8988T (cell line): ENCODE measurements at regions not wholly inside any gene's neighbourhood (a gene's known extent, or its start where the extent isn't known, plus 50 kb on each side); places are given as distances from the start of the nearest gene placed in this dataset.
"Not testable (repeated sequence)": the region's sequence is repeated elsewhere in the genome, so short reads cannot be mapped to it uniquely, and the experiment has no call there.

Source experiments
- DNase-seq: peaks from one replicate; pipeline ENCODE4 v3.0.0; 2011

DNA sequence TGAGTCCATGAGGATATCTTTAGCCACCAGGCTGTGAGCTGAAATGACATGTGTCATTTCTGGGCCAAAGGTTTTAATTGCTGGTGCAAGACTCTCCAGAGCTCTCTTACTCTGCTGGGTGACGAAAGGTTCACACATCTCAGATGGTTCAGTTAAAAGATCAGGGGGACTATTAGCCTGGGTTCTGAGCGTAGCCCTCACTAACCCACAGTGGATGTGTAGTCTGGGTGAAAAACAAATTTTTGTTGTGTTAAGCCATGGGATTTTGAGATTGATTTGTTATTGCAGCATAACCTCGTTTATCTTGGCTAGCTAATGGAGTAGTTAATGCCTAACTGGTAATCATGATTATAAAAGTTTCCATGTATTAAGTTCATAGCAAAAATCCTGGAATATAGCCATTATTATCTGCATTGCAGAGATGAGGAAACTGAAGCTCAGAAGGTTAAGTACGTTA, 251.5 kb downstream of the RMST start:
- DNase-seq: no peak

DNA sequence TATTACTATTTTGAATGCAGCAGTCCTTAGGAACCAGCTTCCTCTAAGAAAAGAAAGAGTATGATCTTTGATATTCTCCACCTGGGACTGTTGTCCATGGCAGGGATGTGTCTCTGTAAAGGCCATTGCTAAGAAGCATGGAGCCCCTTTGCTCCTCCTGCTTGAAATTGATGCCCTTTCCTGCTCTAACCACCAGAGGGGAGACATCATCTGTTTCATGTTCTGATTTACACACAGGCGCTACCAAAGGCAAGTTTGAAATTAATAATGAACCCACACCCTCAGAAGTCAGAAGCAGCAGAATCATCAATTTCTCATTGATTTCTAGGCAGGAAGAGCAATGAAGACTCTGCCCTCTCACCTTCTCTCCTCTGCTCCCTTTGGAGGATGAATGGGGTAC, 253.8 kb downstream of the RMST start:
- no peak for DNase-seq

DNA sequence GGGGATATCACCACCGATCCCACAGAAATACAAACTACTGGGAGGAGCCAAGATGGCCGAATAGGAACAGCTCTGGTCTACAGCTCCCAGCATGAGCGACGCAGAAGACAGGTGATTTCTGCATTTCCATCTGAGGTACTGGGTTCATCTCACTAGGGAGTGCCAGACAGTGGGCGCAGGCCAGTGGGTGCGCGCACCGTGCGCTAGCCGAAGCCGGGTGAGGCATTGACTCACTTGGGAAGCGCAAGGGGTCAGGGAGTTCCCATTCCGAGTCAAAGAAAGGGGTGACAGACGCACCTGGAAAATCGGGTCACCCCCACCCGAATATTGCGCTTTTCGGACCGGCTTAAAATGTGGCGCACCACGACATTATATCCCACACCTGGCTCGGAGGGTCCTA, 261.2 kb downstream of the RMST start:
- DNase-seq: not testable (repeated sequence)

DNA sequence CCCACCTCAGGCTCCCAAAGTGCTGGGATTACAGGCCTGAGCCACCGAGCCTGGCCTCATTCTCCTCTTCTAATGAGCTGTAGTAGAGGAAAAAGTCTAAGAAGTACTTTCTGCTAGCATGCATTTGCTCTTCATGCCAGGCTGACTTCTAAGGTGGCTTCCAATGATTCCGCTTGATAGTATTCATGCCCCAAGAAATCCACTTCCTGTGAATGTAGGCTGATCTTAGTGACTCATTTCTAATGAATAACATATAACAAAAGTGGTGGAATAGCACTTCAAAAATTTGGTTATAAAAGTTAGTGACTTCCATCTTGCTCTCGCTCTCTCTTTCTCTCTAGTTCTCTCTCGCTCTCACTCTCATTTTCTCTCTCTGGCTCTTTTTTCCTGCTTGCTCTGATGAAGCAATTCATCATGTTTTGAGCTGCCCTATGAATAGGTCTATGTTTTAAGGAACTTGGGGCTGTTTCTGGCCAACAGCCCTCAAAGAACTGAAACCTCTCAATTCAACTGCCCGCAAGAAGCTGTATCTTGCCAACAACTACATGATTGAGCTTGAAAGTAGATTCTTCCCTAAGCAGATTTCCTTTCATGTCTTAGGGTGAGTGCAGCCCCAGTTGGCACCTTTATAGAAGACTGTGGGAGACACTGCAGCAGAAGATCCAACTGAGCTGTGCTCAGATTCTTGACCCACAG, 282.9 kb downstream of the RMST start:
- no peak for DNase-seq

DNA sequence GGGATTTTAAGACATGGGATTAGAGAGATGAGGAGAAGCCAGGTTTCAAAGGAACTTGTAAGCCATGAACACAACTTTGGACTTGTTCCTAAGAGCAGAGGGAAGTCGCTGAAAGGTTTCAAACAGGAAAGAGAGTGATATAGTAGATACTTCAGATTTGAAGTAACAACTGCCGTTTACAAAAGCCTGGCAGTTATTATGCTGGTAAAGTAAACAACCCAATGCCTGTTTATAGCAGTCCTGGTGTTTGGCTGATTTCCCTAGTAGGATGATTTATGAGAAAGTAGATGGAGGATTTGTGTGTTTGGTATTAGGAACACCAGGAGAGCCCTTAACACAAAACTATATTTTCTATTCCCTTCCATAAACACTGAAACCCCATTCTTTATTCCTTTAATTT, 285.7 kb downstream of the RMST start:
- no peak for DNase-seq

DNA sequence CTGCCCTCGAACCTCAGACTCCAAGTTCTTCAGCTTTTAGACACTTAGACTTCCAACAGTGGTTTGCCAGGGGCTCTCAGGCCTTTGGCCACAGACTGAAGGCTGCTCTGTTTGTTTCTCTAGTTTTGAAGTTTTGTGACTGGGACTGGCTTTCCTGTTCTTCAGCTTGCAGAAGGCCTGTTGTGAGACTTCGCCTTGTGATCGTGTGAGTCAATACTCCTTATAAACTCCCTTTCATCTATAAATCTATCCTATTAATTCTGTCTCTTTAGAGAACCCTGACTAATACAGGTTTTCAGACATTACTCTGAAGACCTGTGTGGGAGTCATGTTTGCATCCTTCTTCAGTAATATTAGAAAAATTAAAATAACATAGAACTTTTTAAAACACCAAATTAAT, 289.1 kb downstream of the RMST start:
- no peak for DNase-seq

DNA sequence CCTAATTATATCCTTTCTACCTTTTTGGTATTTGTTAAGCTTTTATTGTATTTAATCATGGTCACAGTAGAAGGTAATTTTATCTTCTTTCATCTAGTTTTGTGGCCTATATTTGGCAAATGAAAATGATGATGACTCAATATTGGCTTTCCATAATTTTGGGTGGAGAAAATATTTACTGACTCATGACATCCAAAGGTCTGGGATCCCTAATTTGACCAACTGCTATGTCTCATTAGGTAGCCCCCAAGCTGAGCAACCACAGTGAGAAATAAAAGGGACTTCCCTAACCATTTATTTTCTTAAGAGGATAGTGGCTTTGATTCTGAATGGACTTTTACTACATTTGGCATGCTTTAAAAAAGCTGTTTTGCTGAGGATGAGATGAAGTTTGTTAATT, 289.5 kb downstream of the RMST start:
- DNase-seq: no peak

DNA sequence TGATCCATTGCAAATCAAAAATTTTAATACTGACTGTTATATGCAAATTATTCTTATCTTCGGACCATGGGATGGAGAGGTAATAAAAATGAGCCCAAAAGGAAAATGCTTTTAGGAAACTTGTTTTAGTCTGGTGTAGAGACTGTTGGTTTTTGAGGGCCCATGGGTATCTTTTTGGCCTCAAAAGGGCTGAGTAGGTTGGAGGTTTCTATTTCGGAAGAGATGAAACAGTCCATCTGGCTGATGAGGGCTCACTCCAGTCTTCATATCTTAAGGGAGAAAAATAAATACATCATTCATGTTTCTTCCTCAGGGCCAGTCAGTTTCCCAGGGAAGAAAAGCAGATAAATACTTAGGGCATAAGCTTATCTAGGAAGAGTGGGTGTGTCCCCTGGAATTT, 290.7 kb downstream of the RMST start:
- DNase-seq: no peak

DNA sequence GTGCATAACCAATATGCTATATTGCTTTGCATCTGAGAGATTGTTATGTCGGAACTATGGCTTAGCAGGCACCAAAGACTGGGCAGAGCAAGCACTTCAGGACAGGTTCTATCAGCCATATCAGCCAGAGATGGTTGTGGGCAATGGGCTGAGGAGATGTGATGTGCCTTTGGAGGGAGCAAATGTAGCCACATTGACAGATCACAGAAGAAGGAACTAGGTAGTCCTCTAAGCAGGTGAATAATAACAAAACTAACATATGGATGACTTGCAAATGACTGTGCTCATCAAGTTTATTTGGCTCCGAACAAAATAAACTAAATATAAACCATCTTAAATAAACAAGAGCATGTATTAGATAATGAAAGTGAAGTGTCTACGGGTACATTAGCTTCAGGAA, 291.7 kb downstream of the RMST start:
- DNase-seq: no peak

DNA sequence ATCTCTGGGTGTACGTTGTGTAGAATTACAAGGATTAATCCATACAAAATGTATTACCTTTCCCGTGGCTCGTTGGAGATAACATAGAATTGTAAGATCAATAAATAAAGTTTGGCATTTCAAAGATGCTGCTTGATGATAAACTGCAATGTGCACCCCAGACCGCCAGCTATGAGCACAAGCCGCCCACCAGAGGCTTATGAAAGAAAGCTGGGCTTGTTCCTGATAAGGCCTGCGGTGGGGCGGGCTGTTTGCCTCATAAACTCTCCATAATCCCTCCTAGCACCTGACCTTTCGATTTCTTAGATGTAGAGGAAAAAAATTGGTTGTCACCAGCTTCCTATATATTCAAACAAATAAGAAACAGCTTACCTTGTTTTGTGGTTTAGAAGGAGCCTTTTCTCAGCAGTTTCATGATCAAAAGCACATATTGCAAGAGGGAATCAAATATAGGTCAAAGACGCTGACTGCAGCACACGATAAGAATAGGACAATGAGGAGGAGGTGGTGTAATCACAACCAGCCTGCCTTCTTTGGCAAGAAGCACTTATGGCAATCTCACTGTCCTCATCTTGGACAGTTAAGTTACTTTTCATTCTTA, 293.6 kb downstream of the RMST start:
- no peak for DNase-seq

DNA sequence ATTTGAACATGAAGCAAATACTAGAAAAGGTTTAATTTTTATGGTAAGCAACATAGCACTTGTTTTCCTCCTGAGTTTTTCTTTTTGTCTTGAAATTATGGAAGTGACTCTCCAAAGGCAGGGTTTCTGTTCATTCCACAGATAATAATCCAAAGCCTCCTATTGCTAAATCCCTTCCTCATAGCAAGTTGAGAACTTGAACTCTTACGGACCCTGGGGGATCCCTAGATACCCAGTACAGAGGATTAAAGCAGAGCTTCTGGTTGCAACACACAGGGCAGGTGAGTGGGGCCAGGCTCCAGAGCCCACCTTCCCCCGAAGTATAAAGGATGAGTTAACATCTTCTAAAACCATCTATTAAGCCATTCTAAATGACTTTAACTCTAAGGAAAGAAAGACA, 294.1 kb downstream of the RMST start:
- no peak for DNase-seq

DNA sequence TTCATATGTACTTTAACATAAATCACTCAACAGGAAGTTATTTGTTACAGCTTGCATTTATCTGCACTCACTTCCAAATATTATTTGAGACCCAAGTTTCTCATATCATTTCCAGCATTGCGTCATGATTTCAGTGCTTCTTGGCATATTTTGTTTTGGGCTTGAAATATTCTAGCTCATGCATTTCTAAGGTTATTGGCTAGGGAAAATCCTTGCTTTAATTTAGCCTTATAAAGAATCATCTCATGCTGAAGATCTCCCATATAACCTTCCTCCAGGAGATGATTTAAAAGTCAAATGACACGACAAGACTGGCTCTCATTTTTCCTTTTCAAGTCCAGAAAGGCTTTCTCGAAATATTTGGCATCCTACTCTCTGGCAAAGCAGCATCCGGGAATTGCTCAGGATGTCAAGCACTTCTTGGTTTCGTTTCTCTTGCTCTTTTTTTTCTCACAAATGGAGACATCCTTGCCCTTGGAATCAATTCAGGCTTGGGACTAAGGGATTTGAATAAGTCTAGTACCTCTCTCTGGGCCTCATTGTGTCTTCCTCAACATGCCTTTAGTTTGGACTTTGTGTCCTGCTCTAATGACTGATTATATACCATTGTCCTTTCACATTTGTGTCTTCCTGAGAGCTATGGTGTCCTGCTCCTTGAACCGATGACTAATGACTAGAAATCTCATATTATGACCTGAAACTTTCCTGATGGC, 295.0 kb downstream of the RMST start:
- no peak for DNase-seq

DNA sequence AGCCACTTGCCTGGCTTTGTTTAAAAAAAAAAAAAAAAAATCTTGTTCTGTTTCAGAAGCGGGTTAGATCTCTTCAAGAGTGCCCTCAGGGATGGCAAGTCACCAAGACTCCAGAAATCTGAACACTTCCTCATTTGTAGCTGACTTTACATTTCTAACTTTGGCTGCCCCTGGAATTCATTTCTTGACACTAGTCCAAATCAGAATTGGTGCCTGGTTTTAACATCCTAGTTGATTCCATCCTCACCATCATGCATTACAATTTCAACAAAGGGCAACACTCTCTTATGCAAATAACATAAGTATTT, 295.5 kb downstream of the RMST start:
- DNase-seq: no peak

DNA sequence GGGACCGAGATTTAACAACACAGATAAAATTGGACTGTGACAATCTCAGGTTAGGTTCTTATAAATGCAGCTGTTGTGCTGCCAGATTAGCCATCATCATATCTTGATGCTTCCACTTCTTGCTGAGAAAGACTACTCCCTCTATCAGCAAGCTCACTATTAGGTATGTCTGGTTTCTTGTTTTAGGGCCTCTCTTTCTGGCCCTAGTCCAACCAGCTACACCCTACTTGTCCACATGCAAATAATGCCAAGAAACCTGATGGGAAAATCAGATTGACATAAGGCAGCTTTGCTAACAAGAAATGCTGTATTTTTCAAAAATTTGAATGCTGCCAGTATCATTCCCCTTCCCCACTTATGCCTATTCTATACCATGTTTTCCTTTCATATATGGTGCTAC, 296.0 kb downstream of the RMST start:
- no peak for DNase-seq

DNA sequence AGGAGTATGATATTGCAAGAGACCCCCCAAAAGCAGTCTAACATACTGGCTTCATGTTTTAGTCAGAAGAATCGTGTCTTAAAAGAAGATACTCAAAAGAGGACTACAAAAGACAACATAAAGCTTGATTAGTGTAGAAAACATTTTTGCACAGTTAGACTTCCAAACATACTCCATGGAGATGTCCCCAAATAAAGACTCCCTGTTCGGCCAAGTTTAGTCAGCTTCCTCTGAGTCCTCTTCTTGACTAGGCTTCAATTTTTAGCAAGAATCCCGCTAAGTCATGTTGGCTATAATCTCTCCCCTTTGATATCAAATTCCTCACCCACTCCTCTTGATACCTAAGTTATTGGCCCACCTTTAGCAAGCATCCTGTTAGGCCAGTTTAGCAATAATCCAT, 298.0 kb downstream of the RMST start:
- no peak for DNase-seq

DNA sequence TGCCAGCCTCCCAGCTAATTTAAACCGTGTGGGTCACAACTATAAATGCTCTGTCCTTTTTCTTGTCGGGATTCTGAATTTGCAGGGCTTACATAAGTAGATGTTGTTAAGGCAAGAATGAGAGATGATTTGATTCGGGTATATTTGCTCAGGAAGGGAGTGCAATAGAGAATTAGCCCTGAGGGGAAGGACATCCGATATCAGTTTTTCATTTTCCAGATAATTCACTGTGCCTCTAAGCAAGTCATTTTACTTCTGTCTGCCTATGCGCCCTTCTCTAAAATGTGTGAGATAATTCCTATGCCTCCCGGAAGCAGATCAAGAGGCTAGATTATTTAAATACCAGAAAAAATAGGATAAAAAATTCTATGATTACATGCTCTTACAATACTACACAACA, 300.5 kb downstream of the RMST start:
- no peak for DNase-seq

DNA sequence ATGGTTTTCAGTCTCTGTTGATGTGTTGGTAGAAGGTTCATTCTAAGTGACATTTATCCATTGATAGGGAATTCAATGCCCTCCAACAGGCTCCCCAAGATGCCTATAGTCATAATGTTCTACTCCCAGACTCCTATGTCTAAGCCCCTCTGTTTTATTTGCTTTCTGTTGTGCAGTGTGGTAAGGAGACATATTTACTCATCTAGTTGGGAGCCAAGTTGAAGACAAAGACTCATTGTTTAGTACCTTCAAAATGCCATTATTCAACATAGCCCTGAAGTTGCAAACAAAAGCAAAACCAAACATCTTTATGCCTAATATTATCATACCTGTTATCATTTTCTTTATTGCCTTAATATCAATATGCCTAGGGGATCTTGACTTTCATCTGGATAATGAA, 302.1 kb downstream of the RMST start:
- DNase-seq: no peak

DNA sequence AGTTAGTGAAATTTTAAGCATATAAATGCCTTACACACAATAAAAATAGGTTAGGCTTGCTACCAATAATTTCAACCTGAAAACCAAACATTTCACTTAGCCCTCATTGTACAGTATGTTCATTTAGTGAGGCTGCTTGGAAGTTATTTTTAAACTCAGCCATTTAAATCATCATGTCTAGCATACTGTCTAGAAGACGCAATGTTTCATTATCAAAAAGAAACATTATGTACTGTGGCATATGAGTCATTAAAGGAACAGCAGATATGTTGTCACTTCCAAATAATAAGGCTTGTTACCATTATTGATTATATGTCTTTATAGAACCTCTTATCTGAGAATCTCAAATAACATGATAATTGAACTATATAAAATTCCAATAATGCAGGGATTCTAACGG, 304.7 kb downstream of the RMST start:
- no peak for DNase-seq

DNA sequence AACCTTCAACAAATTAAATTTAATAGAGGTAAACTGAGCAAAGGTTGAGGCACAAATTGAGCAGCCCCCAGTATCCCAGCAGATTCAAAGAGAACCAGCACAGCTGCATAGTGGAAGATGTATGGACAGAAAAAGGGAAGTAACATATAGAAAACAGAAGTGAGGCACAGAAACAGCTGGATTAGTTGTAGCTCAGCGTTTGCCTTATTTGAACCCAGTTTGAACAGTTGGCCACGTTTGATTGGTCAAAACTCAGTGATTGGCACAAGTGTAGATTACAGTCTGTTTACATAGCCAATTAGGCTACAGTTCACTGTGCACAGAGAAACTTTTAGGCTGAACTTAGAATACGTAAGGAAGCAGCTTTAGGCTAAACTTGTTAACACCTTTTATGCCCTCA, 315.5 kb downstream of the RMST start:
- DNase-seq: no peak

DNA sequence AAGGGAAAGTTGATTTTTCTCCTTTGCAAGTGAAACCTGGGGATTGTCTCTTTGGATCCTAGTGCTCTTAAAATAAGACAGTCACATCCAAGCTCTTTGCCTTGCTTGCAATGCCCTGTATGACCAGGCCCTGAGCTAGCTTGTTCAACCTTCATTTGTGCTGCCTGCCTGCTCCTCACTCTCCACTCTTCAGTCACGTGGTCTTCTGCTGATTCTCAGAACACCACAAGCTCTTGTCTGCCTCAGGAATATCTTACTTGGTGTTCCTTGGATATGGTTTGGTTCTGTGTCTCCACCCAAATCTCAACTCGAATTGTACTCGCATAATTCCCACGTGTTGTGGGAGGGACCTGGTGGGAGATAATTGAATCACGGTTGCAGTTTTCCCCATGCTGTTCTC, 318.7 kb downstream of the RMST start:
- no peak for DNase-seq

DNA sequence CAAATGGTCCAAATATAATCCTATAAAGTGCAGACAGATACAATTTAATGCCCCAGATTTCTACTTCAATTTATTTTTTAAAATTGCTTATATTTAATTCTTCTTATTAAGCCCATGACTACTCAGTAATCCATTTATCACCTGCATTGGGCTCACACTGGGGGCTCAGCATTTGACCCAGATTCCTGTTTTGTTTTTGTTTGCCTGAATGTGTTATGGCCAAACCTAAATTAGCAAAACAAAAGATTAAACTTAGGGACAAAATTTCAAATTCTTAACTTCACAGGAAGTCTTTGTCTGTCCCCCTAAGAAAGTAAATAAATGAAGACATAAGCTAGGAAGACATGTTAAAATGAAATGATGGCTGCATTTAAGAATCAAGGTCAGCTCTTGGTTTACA, 322.3 kb downstream of the RMST start:
- DNase-seq: no peak

DNA sequence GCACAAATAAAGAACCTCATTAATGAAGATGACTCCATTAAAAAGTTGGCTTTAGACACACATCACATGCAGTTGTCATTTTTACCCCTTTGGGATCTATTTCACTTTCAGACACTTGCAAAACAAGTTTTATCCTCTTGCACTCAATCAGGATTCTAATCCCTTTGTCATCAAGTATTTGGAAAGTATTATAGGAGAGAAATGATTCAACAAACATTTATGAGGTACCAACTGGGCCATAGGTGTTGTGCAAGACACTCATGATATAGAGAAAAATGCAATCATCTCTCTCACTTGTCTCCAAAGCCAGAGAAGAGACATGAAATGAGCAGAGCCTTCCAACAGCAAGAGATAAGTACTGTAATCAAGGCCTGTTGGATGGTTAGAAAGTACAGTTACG, 327.7 kb downstream of the RMST start:
- no peak for DNase-seq

DNA sequence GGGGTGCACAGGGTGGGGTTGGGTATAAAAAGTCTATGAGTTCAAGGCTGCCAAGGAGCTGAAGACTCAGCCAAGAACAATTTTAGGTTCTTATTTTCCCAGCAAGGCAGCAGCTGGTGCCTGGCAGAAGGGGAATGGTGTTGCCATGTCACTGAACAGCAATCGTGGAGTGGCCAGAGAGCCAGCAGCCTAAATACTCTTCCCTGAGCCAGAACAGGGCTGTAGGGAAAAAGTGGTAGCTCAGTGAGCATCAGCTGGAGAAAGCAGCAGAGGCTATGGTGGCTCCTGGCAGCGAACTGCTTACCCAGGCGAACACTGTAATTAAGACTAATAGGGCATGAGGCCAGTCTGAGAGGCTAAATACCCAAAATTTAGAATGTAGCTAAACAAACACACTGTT, 334.9 kb downstream of the RMST start:
- no peak for DNase-seq

DNA sequence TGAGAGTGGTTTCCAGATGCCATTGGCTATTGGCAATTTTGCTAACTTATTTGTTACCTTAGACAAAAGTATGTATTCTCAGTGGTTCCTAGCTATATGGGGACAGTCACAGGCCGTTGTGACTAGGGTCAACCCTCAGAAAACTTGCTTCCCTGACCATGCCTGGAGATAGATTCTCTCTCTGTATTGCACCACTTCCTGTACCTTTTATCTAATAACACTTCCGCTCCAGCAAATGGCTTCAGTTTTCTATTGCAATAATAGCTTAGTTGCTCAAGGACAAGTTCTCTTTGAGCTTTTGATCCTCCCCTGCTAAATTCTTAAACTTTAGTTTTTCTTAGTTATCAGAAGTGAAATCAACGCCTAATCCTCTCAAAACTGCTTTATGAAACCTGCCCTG, 338.0 kb downstream of the RMST start:
- no peak for DNase-seq
